ENCODE measurements at regions not wholly inside any gene's neighbourhood (a gene's known extent, or its start where the extent isn't known, plus 50 kb on each side); places are given as distances from the start of the nearest gene placed in this dataset.

- Histone ChIP-seq H4K20me1 (replicated peaks; ENCODE audit: insufficient read depth) (no peaks in the 10 kb centered on the region), H3K4me2 (0 out of 2 replicates have a peak overlapping the region, but pooled peaks have one; percentile 17), H3F3A (replicated peaks; ENCODE audit: low read depth) (no peaks in the 10 kb centered on the region), H3K4me1 (ENCODE audit: insufficient read depth) (peaks cover 13% of the 10 kb centered on the region), H3K27me3 (ENCODE audit: insufficient read depth) (no peaks in the 10 kb centered on the region), H3K27ac (ENCODE audit: low read depth) (peak overlapping the region; percentile 56; the same call in 1 of the 2 replicates), H3K36me3 (ENCODE audit: insufficient read depth) (no peaks in the 10 kb centered on the region), H3K9me2 (ENCODE audit: insufficient read depth) (peaks cover 5% of the 10 kb centered on the region; the same call in 1 of the 2 replicates), H3K79me2 (replicated peaks; ENCODE audit: insufficient read depth) (no peaks in the 10 kb centered on the region), H3K4me3 (no peak overlapping the region), H2AFZ (peak overlapping the region; percentile 96)
- H3K36me3 Mint-ChIP-seq (ENCODE audit: low read depth): no peaks in the 10 kb centered on the region
- H3K4me3 Mint-ChIP-seq: no peak overlapping the region
- ATAC-seq (peak; percentile 73), DNase-seq (ENCODE audit: low spot score) (peak; percentile 21)
- peak overlapping the region; percentile 37; the same call in 1 of the 2 replicates for H3K27ac Mint-ChIP-seq
- peaks cover 14% of the 10 kb centered on the region; the same call in 2 of the 3 replicates for H3K4me1 Mint-ChIP-seq
- no peak for TF ChIP-seq EZH2phosphoT487 (IDR thresholded peaks at IDR 0.05; ENCODE audit: unreplicated experiment)
- no peak for TF ChIP-seq ZNF462 (CRISPR knock-in tag; IDR thresholded peaks at IDR 0.05)
- TF ChIP-seq, protein P1, sequence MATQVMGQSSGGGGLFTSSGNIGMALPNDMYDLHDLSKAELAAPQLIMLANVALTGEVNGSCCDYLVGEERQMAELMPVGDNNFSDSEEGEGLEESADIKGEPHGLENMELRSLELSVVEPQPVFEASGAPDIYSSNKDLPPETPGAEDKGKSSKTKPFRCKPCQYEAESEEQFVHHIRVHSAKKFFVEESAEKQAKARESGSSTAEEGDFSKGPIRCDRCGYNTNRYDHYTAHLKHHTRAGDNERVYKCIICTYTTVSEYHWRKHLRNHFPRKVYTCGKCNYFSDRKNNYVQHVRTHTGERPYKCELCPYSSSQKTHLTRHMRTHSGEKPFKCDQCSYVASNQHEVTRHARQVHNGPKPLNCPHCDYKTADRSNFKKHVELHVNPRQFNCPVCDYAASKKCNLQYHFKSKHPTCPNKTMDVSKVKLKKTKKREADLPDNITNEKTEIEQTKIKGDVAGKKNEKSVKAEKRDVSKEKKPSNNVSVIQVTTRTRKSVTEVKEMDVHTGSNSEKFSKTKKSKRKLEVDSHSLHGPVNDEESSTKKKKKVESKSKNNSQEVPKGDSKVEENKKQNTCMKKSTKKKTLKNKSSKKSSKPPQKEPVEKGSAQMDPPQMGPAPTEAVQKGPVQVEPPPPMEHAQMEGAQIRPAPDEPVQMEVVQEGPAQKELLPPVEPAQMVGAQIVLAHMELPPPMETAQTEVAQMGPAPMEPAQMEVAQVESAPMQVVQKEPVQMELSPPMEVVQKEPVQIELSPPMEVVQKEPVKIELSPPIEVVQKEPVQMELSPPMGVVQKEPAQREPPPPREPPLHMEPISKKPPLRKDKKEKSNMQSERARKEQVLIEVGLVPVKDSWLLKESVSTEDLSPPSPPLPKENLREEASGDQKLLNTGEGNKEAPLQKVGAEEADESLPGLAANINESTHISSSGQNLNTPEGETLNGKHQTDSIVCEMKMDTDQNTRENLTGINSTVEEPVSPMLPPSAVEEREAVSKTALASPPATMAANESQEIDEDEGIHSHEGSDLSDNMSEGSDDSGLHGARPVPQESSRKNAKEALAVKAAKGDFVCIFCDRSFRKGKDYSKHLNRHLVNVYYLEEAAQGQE (IDR thresholded peaks at IDR 0.05; ENCODE audit: unreplicated experiment): no peak
- TF ChIP-seq NANOG (IDR thresholded peaks at IDR 0.05; ENCODE audit: borderline replicate concordance): no peak
- TF ChIP-seq STAT1 (IDR thresholded peaks at IDR 0.05; ENCODE audit: unreplicated experiment): no peak
- no peak for TF ChIP-seq CTCF (conservative IDR thresholded peaks at IDR 0.05; ENCODE audit: low read depth in 2 of 2)
- no peak for TF ChIP-seq ZNF331 (CRISPR knock-in tag; IDR thresholded peaks at IDR 0.05; ENCODE audit: low read depth)
- no peak for TF ChIP-seq EZH2 (IDR thresholded peaks at IDR 0.05; ENCODE audit: low read depth, unreplicated experiment)
- TF ChIP-seq POLR2AphosphoS5 (IDR thresholded peaks at IDR 0.05; ENCODE audit: low read depth): no peak
- TF ChIP-seq ZNF114 (CRISPR knock-in tag; IDR thresholded peaks at IDR 0.05): no peak
- no peaks in the 10 kb centered on the region for H3K9me3 Mint-ChIP-seq
- H3K27me3 Mint-ChIP-seq (ENCODE audit: insufficient read depth, low read depth, poor library complexity): no peaks in the 10 kb centered on the region
These were observed 88.9 kb upstream of the ATXN1 start for GRCh38 chr6:16849988-16850680.

All from GM23338 (cell line).